Stimulated activated naive B cell treated with anti-CD40 and anti-IgM and Interleukin-4, amounts not matched to agents 10 μg/mL and 1 μg/mL and 100 μg/mL, for 72 hours (primary cell): ENCODE measurements at regions not wholly inside any gene's neighbourhood (a gene's known extent, or its start where the extent isn't known, plus 50 kb on each side); places are given as distances from the start of the nearest gene placed in this dataset.
"Not testable (repeated sequence)": the region's sequence is repeated elsewhere in the genome, so short reads cannot be mapped to it uniquely, and the experiment has no call there.

Experiments
- ATAC-seq, 2 donors: fragments of 150-1000 bp; cut with Tn5 transposase; replicated peaks; 2 replicates each; pipeline ENCODE4 v1.10.0; 2021; ENCODE audit warnings: moderate library complexity in 1 of 2
- DNase-seq: peaks from one replicate; pipeline ENCODE4 v3.0.0; 2021
- H3K27ac Mint-ChIP-seq: one replicate; pipeline ENCODE4 v1.8.0; 2022; ENCODE audit warnings: mild to moderate bottlenecking, mixed read lengths
- H3K27me3 Mint-ChIP-seq, 2 donors: one replicate each; pipeline ENCODE4 v1.8.0; 2022; ENCODE audit warnings: mixed read lengths in 2 of 2
- H3K36me3 Mint-ChIP-seq, 2 donors: one replicate each; pipeline ENCODE4 v1.8.0; 2022; ENCODE audit warnings: mixed read lengths in 2 of 2, mild to moderate bottlenecking in 1 of 2
- H3K4me1 Mint-ChIP-seq, 2 donors: one replicate each; pipeline ENCODE4 v1.8.0; 2022; ENCODE audit warnings: mixed read lengths in 2 of 2, mild to moderate bottlenecking in 1 of 2
- H3K4me3 Mint-ChIP-seq, 2 donors: one replicate each; pipeline ENCODE4 v1.8.0; 2022; ENCODE audit warnings: mild to moderate bottlenecking in 2 of 2, mixed read lengths in 2 of 2, moderate library complexity in 1 of 2
- H3K9me3 Mint-ChIP-seq, 2 donors: one replicate each; pipeline ENCODE4 v1.8.0; 2022; ENCODE audit warnings: mixed read lengths in 2 of 2, mild to moderate bottlenecking in 1 of 2

DNA sequence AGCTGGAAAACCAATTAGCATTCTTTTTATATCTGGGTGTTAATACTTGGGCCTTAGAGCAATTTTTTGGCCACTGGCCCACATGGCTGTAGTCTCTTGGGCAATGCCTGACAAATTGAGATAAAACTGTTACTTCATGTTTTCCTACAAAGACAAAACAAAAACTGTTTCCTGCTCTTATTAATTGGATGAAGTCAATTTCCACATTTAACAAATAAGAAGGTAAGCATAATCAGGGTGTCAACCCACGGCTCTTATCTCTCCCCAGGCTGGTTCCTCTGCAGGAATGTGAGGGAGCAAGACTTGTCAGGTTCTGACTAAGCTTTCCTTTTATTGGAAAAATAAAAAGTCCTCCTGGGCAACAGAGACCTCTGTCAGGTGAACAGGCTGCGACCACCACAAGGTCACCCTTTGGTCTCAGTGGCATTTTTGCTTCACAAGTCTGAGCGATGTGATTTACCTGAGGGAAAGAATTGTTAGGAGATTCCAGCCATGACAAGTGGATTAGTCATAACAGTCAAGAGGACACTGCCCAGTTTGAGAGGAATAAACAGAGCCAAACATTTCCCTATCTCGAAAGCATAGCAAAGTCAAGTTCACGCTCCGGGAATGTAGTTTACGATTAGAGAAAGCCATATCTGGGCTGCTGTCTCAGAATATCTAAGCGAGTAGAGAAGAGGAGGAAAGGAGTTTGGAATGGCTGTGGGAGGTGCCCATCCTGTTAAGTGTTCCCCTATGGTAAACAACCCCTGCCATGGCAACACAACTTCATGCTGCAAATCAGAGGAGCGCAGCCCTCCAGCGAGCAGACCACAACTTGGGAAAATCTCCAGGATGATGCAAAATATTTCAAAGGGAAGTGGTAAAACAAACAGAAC is 144.4 kb downstream of the TES start:
- Mint-ChIP-seq H3K36me3 (no peaks in the 10 kb centered on the region), H3K4me1 (peaks cover 3 to 5% of the 10 kb centered on the region in 2 donors), H3K9me3 (no peaks in the 10 kb centered on the region), H3K27me3 (peaks cover 7 to 8% of the 10 kb centered on the region in 2 donors), H3K27ac (no peak overlapping the region), H3K4me3 (no peak overlapping the region)
- DNase-seq, result no peak
- ATAC-seq, result no peak

- DNase-seq (no peak), ATAC-seq (no peak)
- no peak overlapping the region for H3K27ac Mint-ChIP-seq
- H3K9me3 Mint-ChIP-seq, result no peaks in the 10 kb centered on the region
- no peaks in the 10 kb centered on the region for H3K36me3 Mint-ChIP-seq
- H3K4me1 Mint-ChIP-seq, result peaks cover 3 to 5% of the 10 kb centered on the region in 2 donors
- peaks cover 7 to 8% of the 10 kb centered on the region in 2 donors for H3K27me3 Mint-ChIP-seq
- H3K4me3 Mint-ChIP-seq, result no peak overlapping the region
Measured at GRCh38 chr7:116355424-116355765, 144.1 kb upstream of the CAV2 start.

DNA sequence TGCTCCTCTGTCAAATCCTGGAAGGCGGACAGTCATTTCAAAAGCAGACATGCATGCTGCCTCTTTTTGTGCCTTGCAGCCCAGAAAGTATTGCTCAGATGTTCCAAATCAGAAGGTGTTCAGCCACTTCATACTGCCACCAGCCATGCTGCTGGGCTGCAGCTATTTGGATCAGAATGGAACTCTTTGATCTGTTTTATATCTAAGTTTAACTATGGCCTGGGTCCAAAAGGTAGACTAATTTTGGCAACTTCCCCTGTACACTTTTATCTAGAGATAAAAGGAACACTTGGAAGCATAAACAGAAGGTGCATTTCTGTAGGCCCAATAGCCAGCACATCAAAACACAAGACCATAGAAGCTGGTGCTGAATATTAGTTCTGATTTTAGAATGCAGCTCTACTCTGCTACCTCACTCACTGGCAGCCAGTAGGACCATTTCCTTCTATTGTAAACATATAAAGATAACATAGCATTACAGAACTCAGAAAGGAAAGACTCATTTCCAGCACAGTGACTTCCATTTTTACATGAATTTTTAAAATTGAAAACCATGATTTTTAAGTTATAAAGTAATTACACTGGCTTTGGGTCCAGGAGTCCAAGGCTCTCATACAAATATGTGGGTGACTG is 143.1 kb upstream of the CAV2 start:
- no peaks in the 10 kb centered on the region for H3K36me3 Mint-ChIP-seq
- H3K4me3 Mint-ChIP-seq, result no peak overlapping the region
- no peak for ATAC-seq
- peaks cover 7 to 8% of the 10 kb centered on the region in 2 donors for H3K27me3 Mint-ChIP-seq
- H3K9me3 Mint-ChIP-seq, result peaks cover 0 to 2% of the 10 kb centered on the region in 2 donors
- peaks cover 3 to 5% of the 10 kb centered on the region in 2 donors for H3K4me1 Mint-ChIP-seq
- no peak overlapping the region for H3K27ac Mint-ChIP-seq
- no peak for DNase-seq

DNA sequence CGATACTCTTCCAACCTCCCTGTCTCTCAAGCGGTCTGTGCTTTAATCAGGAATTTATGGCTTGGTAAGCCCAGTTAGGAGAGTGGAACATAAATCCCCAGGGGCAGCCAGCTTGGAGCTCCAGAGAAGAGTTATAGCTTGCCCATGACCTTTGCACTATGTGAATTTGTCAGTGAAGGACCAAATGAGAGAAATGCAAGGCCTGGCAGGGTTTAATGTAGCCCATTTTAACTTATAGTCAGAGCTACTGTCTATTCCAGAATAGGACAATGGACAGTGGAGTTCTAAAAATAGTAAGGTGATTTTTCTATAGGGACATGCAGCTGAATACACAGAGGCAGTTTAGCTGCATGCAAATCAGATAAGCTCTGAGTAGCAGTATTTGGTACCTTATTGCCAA is 142.6 kb upstream of the CAV2 start:
- peaks cover 0 to 2% of the 10 kb centered on the region in 2 donors for H3K9me3 Mint-ChIP-seq
- H3K36me3 Mint-ChIP-seq, result no peaks in the 10 kb centered on the region
- ATAC-seq, result no peak

DNA sequence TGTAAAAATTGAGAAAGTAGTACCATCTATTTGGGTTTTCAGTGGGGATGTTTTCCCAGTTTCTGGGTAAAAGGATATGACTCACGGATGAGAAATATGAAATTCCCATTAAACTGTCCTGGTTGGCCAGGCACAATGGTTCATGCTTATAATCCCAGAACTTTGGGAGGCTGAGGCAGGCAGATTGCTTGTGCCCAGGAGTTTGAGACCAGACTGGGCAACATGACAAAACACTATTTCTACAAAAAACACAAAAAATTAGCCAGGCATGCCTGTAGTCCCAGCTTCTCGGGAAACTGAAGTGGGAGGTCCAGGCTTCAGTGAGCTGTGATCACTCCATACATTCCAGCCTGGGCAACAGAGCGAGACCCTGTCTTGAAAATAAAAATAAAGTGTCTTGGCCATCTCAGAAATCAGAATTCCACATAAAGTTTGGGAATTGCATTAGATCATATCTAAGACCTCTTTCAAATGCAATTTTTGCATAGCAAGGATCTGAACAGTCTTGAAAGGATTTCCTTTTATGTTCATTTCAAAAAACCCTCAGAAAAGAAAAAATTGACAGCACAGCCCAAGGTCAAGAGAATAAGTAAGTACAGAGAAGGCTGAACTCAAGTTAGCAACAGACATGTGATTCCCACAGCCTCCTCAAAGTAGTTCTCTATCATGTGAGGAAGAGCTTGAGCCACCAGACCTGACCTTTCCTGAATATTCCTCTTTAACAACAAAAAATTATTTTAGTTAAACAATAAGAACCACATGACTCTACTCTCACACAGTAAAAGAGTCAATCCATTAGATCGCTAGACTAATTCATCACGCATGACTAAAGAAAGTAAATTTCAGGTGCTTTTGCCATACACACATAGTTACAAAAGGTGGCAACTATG is 141.5 kb upstream of the CAV2 start:
- peaks cover 3 to 5% of the 10 kb centered on the region in 2 donors for H3K4me1 Mint-ChIP-seq
- ATAC-seq, result no peak
- no peaks in the 10 kb centered on the region for H3K36me3 Mint-ChIP-seq
- no peak overlapping the region for H3K27ac Mint-ChIP-seq
- H3K27me3 Mint-ChIP-seq, result peaks cover 7 to 8% of the 10 kb centered on the region in 2 donors
- peaks cover 0 to 2% of the 10 kb centered on the region in 2 donors for H3K9me3 Mint-ChIP-seq
- H3K4me3 Mint-ChIP-seq, result no peak overlapping the region
- DNase-seq, result no peak

More for the DNA sequence above, 142.6 kb upstream of the CAV2 start:
- Mint-ChIP-seq H3K27ac (no peak overlapping the region), H3K4me1 (peaks cover 3 to 5% of the 10 kb centered on the region in 2 donors), H3K27me3 (peaks cover 7 to 8% of the 10 kb centered on the region in 2 donors), H3K4me3 (no peak overlapping the region)
- DNase-seq, result no peak

DNA sequence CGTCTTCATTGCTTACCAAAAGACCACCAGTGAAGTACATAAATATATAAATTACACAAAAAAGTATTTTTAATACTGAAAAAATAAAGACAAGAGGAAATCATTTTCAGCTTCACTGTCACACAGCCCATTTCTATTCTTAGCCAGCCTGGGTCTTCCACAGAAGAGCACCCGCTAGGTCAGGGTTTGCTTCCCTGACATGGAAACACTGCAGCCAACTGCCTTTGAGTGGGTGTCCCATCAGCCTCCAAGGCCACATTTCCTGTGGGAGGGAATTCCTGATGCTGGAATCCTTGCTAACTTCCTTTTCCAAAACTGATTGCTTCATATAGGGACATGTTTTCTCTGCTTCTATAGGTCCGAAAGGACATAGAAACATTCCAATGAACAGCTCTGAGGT is 137.8 kb upstream of the CAV2 start:
- DNase-seq (no peak), ATAC-seq (no peak)
- Mint-ChIP-seq H3K4me3 (no peak overlapping the region), H3K4me1 (no peaks in the 10 kb centered on the region), H3K27ac (peak overlapping the region; percentile 51), H3K36me3 (no peaks in the 10 kb centered on the region), H3K9me3 (peaks cover 0 to 2% of the 10 kb centered on the region in 2 donors), H3K27me3 (peaks cover 0 to 5% of the 10 kb centered on the region in 2 donors)

- H3K9me3 Mint-ChIP-seq, result peaks cover 0 to 2% of the 10 kb centered on the region in 2 donors
- no peaks in the 10 kb centered on the region for H3K4me1 Mint-ChIP-seq
- no peaks in the 10 kb centered on the region for H3K36me3 Mint-ChIP-seq
- H3K27me3 Mint-ChIP-seq, result peaks cover 0 to 5% of the 10 kb centered on the region in 2 donors
- DNase-seq (no peak), ATAC-seq (no peak)
- no peak overlapping the region for H3K4me3 Mint-ChIP-seq
- H3K27ac Mint-ChIP-seq, result no peak overlapping the region
Measured at GRCh38 chr7:116363637-116364432, 135.7 kb upstream of the CAV2 start.

DNA sequence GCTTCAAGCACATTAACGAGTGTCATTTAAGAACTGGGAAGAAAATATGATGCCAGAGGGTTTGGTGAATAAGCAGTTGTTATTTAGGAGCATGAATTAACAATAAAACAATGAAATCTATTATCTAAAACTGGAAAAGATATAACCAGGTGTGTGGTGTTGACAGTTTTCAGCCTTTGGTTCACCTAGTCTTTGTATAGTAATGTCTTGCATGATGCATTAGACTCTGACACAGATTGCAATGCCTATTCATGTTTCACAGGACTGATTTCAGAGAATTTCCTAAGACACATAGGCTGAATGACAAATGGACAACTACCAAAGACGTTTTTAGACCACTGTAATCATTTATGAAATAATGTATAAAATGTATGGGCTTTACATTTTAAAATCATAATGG is 135.1 kb upstream of the CAV2 start:
- Mint-ChIP-seq H3K9me3 (peaks cover 0 to 2% of the 10 kb centered on the region in 2 donors), H3K27me3 (peaks cover 0 to 5% of the 10 kb centered on the region in 2 donors), H3K4me1 (no peaks in the 10 kb centered on the region), H3K4me3 (no peak overlapping the region), H3K36me3 (no peaks in the 10 kb centered on the region), H3K27ac (no peak overlapping the region)
- no peak for DNase-seq
- no peak for ATAC-seq

DNA sequence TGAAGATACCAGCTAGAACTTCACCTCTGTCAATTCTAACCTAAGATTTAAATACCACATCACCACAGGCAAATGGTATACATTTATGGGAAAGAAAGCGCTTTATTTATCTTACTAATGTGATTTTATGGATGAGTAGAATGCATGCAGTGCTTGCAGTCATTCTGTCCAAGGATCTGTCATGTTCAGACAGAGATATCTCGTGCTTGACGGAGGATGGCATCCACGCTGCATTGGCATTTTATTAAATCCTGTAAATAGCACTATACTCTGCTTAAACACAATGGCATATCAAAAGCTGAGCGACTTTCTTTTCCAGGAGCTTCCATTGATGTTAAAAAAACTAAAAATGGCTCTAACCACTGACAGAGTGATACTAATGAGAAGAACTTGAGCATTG is 133.7 kb upstream of the CAV2 start:
- Mint-ChIP-seq H3K9me3 (peaks cover 0 to 2% of the 10 kb centered on the region in 2 donors), H3K4me1 (no peaks in the 10 kb centered on the region), H3K27me3 (peaks cover 0 to 10% of the 10 kb centered on the region in 2 donors), H3K27ac (no peak overlapping the region), H3K4me3 (no peak overlapping the region), H3K36me3 (no peaks in the 10 kb centered on the region)
- no peak for ATAC-seq
- no peak for DNase-seq

DNA sequence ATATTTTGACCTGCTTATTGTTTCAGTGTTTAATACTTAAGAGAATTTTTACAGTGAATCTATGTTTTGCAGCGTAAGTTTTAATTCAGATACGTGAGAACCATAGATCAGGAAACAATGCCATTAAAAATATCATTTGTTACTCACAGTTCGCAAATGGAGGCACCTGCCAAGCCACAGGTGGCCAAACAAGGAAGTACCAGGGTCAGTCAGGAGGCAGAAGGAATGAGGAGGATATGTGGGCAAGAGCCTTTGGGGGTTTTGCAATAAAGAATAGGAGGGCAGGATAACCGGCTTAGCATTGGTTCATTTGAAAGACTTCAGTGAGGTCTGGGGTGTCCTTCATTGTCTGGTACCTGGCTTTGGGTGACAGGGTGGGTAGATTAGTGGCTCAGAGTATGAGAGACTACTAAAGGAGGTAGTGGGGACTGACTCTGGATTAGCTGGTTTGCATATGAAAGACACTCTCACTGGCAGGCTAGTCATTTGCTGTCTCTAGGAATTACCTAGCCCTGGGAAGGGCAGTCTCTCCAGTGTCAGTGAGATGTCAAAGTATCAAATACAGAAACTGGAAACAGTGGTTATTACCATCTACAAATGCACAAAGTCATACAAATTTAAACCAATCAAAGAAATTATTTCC is 132.2 kb upstream of the CAV2 start:
- ATAC-seq, result no peak
- no peak for DNase-seq
- Mint-ChIP-seq H3K9me3 (no peaks in the 10 kb centered on the region), H3K36me3 (no peaks in the 10 kb centered on the region), H3K4me1 (no peaks in the 10 kb centered on the region), H3K27ac (no peak overlapping the region), H3K4me3 (no peak overlapping the region), H3K27me3 (peaks cover 0 to 16% of the 10 kb centered on the region in 2 donors)

DNA sequence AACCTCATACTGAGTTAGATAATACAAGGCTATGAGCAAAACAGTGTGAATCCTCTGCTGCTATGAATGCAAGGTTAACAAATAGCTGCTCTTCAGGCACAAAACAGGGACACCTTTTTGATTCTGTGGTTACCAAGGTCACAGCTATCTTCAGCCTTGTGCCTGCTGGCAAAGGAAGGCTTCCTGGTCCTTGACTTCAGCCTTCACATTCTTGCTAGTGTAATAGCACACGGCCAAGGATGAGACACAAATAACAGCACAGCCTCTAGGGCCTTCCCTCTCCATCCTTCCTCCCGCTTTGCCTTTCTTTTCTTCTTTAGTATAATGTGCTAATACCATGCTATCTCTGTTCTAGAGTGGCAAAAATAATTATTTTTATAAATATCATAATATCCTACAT is 130.6 kb upstream of the CAV2 start:
- DNase-seq (no peak), ATAC-seq (no peak)
- Mint-ChIP-seq H3K4me1 (no peaks in the 10 kb centered on the region), H3K4me3 (no peak overlapping the region), H3K36me3 (no peaks in the 10 kb centered on the region), H3K27me3 (peaks cover 0 to 18% of the 10 kb centered on the region in 2 donors), H3K9me3 (peaks cover 0 to 3% of the 10 kb centered on the region in 2 donors), H3K27ac (no peak overlapping the region)

- H3K4me1 Mint-ChIP-seq, H3K27ac Mint-ChIP-seq, H3K9me3 Mint-ChIP-seq, DNase-seq, H3K36me3 Mint-ChIP-seq, ATAC-seq, H3K4me3 Mint-ChIP-seq: not testable (repeated sequence)
- peaks cover 0 to 13% of the 10 kb centered on the region in 2 donors for H3K27me3 Mint-ChIP-seq
Measured at GRCh38 chr7:116371536-116371935, 128.0 kb upstream of the CAV2 start.

DNA sequence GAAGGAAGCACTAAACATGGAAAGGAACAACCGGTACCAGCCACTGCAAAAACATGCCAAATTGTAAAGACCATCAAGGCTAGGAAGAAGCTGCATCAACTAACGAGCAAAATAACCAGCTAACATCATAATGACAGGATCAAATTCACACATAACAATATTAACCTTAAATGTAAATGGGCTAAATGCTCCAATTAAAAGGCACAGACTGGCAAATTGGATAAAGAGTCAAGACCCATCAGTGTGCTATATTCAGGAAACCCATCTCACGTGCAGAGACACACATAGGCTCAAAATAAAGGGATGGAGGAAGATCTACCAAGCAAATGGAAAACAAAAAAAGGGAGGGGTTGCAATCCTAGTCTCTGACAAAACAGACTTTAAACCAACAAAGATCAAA is 126.3 kb upstream of the CAV2 start:
- H3K27ac Mint-ChIP-seq, H3K36me3 Mint-ChIP-seq, ATAC-seq, H3K4me3 Mint-ChIP-seq, H3K4me1 Mint-ChIP-seq, H3K9me3 Mint-ChIP-seq, DNase-seq: not testable (repeated sequence)
- H3K27me3 Mint-ChIP-seq, result peaks cover 0 to 19% of the 10 kb centered on the region in 2 donors
